CD4-positive, alpha-beta T cell treated with Interleukin-17A for 4 hours (primary cell): ENCODE measurements at regions not wholly inside any gene's neighbourhood (a gene's known extent, or its start where the extent isn't known, plus 50 kb on each side); places are given as distances from the start of the nearest gene placed in this dataset.
"Not testable (repeated sequence)": the region's sequence is repeated elsewhere in the genome, so short reads cannot be mapped to it uniquely, and the experiment has no call there.

ENCODE experiments used
- DNase-seq: peaks from one replicate; pipeline ENCODE4 v3.0.0-alpha.2; 2020; ENCODE audit warnings: mixed read lengths

GRCh38 chr6:26720663-26721218 lies 61.2 kb upstream of the ZNF322 start:
- DNase-seq: not testable (repeated sequence)

GRCh38 chr6:26730019-26730766 lies 70.6 kb upstream of the ZNF322 start:
- DNase-seq: not testable (repeated sequence)

- not testable (repeated sequence) for DNase-seq
These were observed 75.4 kb upstream of the ZNF322 start for GRCh38 chr6:26734776-26735472.

- no peak for DNase-seq
These were observed 80.3 kb upstream of the ZNF322 start for GRCh38 chr6:26739811-26740210.

- DNase-seq: no peak
These were observed 83.7 kb upstream of the ZNF322 start for GRCh38 chr6:26743157-26743821.

- DNase-seq: no peak
These were observed 84.6 kb upstream of the ZNF322 start for GRCh38 chr6:26743941-26744699.

- not testable (repeated sequence) for DNase-seq
These were observed 85.3 kb upstream of the ZNF322 start for GRCh38 chr6:26744837-26745282.

GRCh38 chr6:26745964-26746363 lies 86.4 kb upstream of the ZNF322 start:
- DNase-seq: not testable (repeated sequence)

- DNase-seq: not testable (repeated sequence)
These were observed 89.7 kb upstream of the ZNF322 start for GRCh38 chr6:26749126-26749758.

GRCh38 chr6:26749759-26750126 lies 90.2 kb upstream of the ZNF322 start:
- DNase-seq: not testable (repeated sequence)

GRCh38 chr6:26754212-26754611 lies 94.7 kb upstream of the ZNF322 start:
- DNase-seq: no peak

GRCh38 chr6:26754801-26755200 lies 95.3 kb upstream of the ZNF322 start:
- DNase-seq: not testable (repeated sequence)

- not testable (repeated sequence) for DNase-seq
These were observed 96.7 kb upstream of the ZNF322 start for GRCh38 chr6:26756067-26756805.

- DNase-seq: not testable (repeated sequence)
These were observed 106.8 kb upstream of the ZNF322 start for GRCh38 chr6:26766203-26766902.

- DNase-seq: not testable (repeated sequence)
These were observed 111.6 kb upstream of the ZNF322 start for GRCh38 chr6:26770941-26771666.

- not testable (repeated sequence) for DNase-seq
These were observed 113.9 kb upstream of the ZNF322 start for GRCh38 chr6:26773414-26773813.

- not testable (repeated sequence) for DNase-seq
These were observed 121.0 kb upstream of the ZNF322 start for GRCh38 chr6:26780563-26780962.

GRCh38 chr6:26795474-26796307 lies 136.1 kb upstream of the ZNF322 start:
- DNase-seq: not testable (repeated sequence)
